Right lobe of liver (tissue), 4 donors: ENCODE measurements at regions not wholly inside any gene's neighbourhood (a gene's known extent, or its start where the extent isn't known, plus 50 kb on each side); places are given as distances from the start of the nearest gene placed in this dataset.

Experiments
- CTCF ChIP-seq, 4 donors: fragments of 200-600 bp in 3 of 4; fragments of 450-650 bp in 1 of 4; IDR thresholded peaks; one replicate each; pipeline versions ENCODE4 v1.5.1 to v1.8.0; 2016 to 2022; ENCODE audit warnings: antibody characterized with exemption in 4 of 4, mild to moderate bottlenecking in 2 of 4
- POLR2A ChIP-seq: fragments of 450-650 bp; IDR thresholded peaks from one replicate; pipeline ENCODE4 v1.6.1; 2017; ENCODE audit warnings: antibody characterized with exemption, mild to moderate bottlenecking
- donor health status: DM: no; HTN: no; CAD: no.
- donor health status: DM: no; HTN: no; CAD: no.
- donor health status: DM: no; HTN: yes; CAD: no.

- TF ChIP-seq POLR2A (no peak), CTCF (IDR thresholded peaks at IDR 0.05) (no peak)
Observed at GRCh38 chr20:60941379-60941778, 310.7 kb upstream of the CDH4 start.
